ENCODE measurements at regions not wholly inside any gene's neighbourhood (a gene's known extent, or its start where the extent isn't known, plus 50 kb on each side); places are given as distances from the start of the nearest gene placed in this dataset.
"Not testable (repeated sequence)": the region's sequence is repeated elsewhere in the genome, so short reads cannot be mapped to it uniquely, and the experiment has no call there.

DNA sequence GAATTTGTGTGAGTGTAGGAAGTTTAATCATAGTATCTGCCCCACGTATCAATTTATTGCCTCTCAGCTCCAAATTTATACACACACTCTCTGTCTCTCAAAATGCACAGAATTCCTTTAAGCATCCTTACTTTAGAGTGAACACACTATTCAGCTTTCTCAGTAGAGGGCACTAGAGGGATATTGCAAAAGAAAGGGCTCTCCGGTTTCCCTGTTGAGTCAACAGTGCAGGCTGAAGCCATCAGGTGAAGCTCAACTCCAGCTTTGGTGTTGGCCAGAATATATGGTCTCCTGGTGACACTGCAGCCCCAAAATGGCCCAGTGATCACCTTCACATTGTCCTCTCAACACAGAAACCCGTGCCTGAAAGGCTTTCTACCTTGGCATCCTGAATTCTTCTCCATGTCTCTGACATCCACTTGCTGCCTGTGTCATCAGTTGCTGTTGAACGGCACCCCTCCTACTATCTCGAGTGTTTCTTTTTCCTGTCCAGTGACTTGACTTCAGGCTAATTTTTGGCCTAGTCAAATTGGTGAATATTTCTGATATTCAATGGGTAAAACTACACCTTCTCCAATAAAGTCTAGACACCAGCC is 670.5 kb downstream of the GABRG1 start:
- H3K27ac ChIP-seq, result no peak overlapping the region
- TF ChIP-seq, protein P1, sequence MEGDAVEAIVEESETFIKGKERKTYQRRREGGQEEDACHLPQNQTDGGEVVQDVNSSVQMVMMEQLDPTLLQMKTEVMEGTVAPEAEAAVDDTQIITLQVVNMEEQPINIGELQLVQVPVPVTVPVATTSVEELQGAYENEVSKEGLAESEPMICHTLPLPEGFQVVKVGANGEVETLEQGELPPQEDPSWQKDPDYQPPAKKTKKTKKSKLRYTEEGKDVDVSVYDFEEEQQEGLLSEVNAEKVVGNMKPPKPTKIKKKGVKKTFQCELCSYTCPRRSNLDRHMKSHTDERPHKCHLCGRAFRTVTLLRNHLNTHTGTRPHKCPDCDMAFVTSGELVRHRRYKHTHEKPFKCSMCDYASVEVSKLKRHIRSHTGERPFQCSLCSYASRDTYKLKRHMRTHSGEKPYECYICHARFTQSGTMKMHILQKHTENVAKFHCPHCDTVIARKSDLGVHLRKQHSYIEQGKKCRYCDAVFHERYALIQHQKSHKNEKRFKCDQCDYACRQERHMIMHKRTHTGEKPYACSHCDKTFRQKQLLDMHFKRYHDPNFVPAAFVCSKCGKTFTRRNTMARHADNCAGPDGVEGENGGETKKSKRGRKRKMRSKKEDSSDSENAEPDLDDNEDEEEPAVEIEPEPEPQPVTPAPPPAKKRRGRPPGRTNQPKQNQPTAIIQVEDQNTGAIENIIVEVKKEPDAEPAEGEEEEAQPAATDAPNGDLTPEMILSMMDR (IDR thresholded peaks at IDR 0.05), result peak in 1 of 2 donors; percentile 64

DNA sequence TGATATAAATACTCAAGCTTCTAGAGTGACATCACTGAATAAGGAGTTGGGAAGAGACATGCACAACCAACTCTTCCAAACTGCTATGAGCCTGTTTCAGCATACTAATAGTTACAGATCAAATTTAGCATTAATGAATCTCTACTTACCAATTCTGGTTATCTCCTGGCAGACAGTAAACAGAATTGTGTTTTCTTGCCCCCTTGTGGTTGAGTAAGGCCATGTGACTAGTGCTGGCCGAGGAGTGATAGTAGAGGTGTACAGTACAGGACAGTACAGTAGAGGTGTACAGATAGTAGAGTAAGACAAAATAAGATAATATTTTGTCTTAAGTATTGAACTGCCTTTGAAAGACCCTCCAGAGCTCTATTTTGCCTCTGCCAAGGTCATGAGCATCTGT is 681.4 kb downstream of the GABRG1 start:
- H3K27me3 ChIP-seq, result no peaks in the 10 kb centered on the region
- TF ChIP-seq, protein P1 (IDR thresholded peaks at IDR 0.05), result peak in 1 of 2 donors; percentile 54
- no peak overlapping the region for H3K27ac ChIP-seq
- no peaks in the 10 kb centered on the region for H3K4me1 ChIP-seq
- H3K36me3 ChIP-seq, result no peaks in the 10 kb centered on the region
- DNase-seq (ENCODE audit: low spot score), result no peak
- no peak overlapping the region for H3K4me3 ChIP-seq
- H3K9me3 ChIP-seq, result no peaks in the 10 kb centered on the region

More for the DNA sequence above, 670.5 kb downstream of the GABRG1 start:
- Histone ChIP-seq H3K4me3 (no peak overlapping the region), H3K4me1 (no peaks in the 10 kb centered on the region), H3K27me3 (no peaks in the 10 kb centered on the region), H3K36me3 (no peaks in the 10 kb centered on the region), H3K9me3 (no peaks in the 10 kb centered on the region)
- no peak for DNase-seq (ENCODE audit: low spot score)

DNA sequence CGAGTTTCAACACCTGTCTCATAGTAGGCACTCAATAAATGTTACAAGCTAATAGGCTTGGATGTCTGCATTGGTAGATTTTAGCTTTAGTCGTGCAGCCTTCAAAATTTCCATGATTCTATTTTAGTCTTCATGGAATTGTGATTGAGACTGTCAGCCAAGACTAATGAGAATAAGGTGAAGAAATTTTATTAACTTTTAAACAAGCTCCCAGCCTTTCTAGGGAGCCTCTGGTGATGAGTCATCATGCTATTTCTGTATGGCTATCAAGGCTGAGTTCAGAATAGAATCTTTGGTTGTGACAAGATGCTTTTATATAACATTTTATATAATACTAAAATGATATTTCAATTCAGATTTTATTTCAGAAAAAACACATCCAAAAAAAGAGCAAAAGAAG is 685.8 kb downstream of the GABRG1 start:
- peak overlapping the region in 1 of 2 donors; percentile 41 for H3K27ac ChIP-seq
- no peaks in the 10 kb centered on the region for H3K9me3 ChIP-seq
- no peak overlapping the region for H3K4me3 ChIP-seq
- H3K4me1 ChIP-seq, result no peaks in the 10 kb centered on the region
- TF ChIP-seq, protein P1 (IDR thresholded peaks at IDR 0.05), result no peak
- no peaks in the 10 kb centered on the region for H3K36me3 ChIP-seq
- no peak for DNase-seq (ENCODE audit: low spot score)
- H3K27me3 ChIP-seq, result no peaks in the 10 kb centered on the region

DNA sequence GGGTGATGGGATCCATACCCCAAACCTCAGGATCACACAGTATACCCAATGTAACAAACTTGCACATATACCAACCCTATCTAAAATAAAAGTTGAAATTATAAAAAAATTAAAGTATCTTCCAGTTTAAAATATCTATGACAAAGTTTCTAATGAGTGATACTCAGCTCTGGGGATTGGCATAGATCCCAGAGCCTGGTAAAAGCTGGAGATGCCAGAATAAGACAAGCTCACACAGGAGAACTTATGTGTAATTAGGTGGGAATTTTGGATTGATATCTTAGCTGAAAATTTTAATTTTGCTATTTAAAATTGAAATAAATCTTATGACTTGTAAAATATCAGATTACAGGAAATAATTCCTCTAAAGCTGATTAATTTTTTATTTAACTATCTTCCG is 686.5 kb downstream of the GABRG1 start:
- no peaks in the 10 kb centered on the region for H3K36me3 ChIP-seq
- TF ChIP-seq, protein P1 (IDR thresholded peaks at IDR 0.05), result no peak
- H3K27ac ChIP-seq, result peak overlapping the region in 1 of 2 donors; percentile 38
- no peaks in the 10 kb centered on the region for H3K4me1 ChIP-seq
- no peaks in the 10 kb centered on the region for H3K9me3 ChIP-seq
- no peak overlapping the region for H3K4me3 ChIP-seq
- H3K27me3 ChIP-seq, result no peaks in the 10 kb centered on the region
- DNase-seq (ENCODE audit: low spot score), result no peak

DNA sequence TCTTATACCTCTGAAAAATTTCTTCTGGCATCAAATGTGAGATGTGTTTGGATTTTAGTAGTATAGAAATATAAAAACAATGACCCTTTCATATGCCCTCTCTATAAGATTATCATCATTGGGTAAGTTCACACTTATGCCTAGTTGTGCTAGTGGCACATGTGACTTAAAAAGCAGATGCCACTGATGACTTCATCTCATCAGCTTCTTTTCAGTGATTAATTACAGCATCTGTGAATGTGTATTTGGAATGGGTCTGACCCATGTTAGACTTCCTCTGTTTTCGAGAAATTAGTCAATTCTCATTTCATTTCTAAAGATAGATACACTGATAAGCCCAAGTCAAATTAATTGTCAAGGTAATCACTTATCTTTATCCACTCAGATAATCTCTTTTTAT is 698.7 kb downstream of the GABRG1 start:
- H3K9me3 ChIP-seq, result peaks cover 0 to 14% of the 10 kb centered on the region in 2 donors
- H3K4me3 ChIP-seq, result no peak overlapping the region
- no peaks in the 10 kb centered on the region for H3K4me1 ChIP-seq
- DNase-seq (ENCODE audit: low spot score), result no peak
- H3K36me3 ChIP-seq, result no peaks in the 10 kb centered on the region
- H3K27me3 ChIP-seq, result no peaks in the 10 kb centered on the region
- TF ChIP-seq, protein P1 (IDR thresholded peaks at IDR 0.05), result no peak
- H3K27ac ChIP-seq, result no peak overlapping the region

DNA sequence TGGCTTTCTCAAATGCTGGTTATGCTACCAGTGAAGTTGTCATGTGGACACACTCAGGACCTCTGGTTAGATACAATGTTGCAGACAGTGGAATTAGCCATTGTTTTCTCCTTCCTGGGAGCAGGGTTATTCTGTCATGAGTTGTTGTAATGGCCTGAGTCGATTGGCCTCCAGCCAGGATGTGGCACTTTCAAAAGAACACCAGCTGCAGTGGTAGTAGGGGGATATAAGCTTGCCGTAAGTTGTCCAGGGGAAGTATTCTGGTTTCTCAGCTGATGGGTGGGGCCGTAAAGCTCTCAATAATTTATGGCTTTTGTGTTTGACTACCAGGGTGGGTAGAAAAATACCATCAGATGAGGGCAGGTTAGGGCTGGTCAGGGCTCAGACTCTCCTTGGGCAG is 697.5 kb upstream of the GNPDA2 start:
- Histone ChIP-seq H3K9me3 (peaks cover 0 to 14% of the 10 kb centered on the region in 2 donors), H3K36me3 (no peaks in the 10 kb centered on the region), H3K4me3 (no peak overlapping the region), H3K4me1 (no peaks in the 10 kb centered on the region), H3K27ac (no peak overlapping the region), H3K27me3 (no peaks in the 10 kb centered on the region)
- TF ChIP-seq, protein P1 (IDR thresholded peaks at IDR 0.05), result no peak
- no peak for DNase-seq (ENCODE audit: low spot score)

DNA sequence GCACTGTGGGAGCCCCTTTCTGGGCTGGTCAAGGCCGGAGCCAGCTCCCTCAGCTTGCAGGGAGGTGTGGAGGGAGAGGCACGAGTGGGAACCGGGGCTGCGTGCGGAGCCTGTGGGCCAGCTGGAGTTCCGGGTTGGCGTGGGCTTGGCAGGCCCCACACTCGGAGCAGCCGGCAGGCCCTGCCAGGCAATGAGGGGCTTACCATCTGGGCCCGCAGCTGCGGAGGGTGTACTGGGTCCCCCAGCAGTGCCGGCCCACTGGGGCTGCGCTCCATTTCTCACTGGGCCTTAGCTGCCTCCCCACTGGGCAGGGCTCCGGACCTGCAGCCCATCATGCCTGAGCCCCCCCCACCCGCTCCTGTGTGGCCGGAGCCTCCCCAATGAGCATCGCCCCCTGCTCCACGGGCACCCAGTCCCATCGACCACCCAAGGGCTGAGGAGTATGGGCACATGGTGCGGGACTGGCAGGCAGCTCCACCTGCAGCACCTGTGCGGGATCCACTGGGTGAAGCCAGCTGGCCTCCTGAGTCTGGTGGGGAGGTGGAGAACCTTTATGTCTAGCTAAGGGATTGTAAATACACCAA is 693.8 kb upstream of the GNPDA2 start:
- peaks cover 0 to 14% of the 10 kb centered on the region in 2 donors for H3K9me3 ChIP-seq
- H3K27ac ChIP-seq; H3K36me3 ChIP-seq; H3K4me1 ChIP-seq; H3K4me3 ChIP-seq; H3K27me3 ChIP-seq; DNase-seq (ENCODE audit: low spot score): not testable (repeated sequence)
